Transverse colon (tissue), 4 donors: ENCODE measurements at regions not wholly inside any gene's neighbourhood (a gene's known extent, or its start where the extent isn't known, plus 50 kb on each side); places are given as distances from the start of the nearest gene placed in this dataset.

ENCODE experiments used
- DNase-seq: peaks from one replicate; pipeline ENCODE4 v3.0.0-alpha.2; 2019
- H3K27ac ChIP-seq, 4 donors: fragments of 200-600 bp; sonication (generic); 2 replicates each; pipeline ENCODE4 v1.5.1; 2016 to 2018; ENCODE audit warnings: inconsistent platforms in 4 of 4
- H3K27me3 ChIP-seq: fragments of 200-600 bp; sonication (generic); 2 replicates; pipeline ENCODE4 v1.5.1; 2017; ENCODE audit warnings: inconsistent platforms
- H3K36me3 ChIP-seq, 4 donors: fragments of 200-600 bp; sonication (generic); 2 replicates each; pipeline ENCODE4 v1.5.1; 2017 to 2019; ENCODE audit warnings: inconsistent platforms in 4 of 4
- H3K4me1 ChIP-seq, 4 donors: fragments of 200-600 bp; sonication (generic); 2 replicates each; pipeline ENCODE4 v1.5.1; 2017 to 2020; ENCODE audit warnings: inconsistent platforms in 4 of 4
- H3K4me3 ChIP-seq, 4 donors: fragments of 200-600 bp; sonication (generic); 1 replicate in 1 of 4; 2 replicates in 3 of 4; pipeline versions ENCODE4 v1.5.1 to v1.6.1; 2017 to 2019; ENCODE audit warnings: inconsistent platforms in 4 of 4
- H3K9me3 ChIP-seq, 2 donors: fragments of 200-600 bp; sonication (generic); 2 replicates each; pipeline ENCODE4 v1.5.1; 2017 to 2019; ENCODE audit warnings: inconsistent platforms in 2 of 2
- CTCF ChIP-seq, 5 experiments: fragments of 200-600 bp in 3 of 5; fragments of 450-650 bp in 2 of 5; sonication (generic) in 3 of 5; IDR thresholded peaks; 1 replicate in 2 of 5; 2 replicates in 3 of 5; pipeline ENCODE4 v1.5.1; 2016 to 2017; ENCODE audit warnings: antibody characterized with exemption in 5 of 5, inconsistent platforms in 3 of 5, mild to moderate bottlenecking in 2 of 5, moderate library complexity in 1 of 5
- EP300 ChIP-seq: sonication (generic); formaldehyde crosslinking; IDR thresholded peaks from one replicate; pipeline ENCODE4 v1.6.1; 2017; ENCODE audit warnings: antibody characterized with exemption, low read depth
- POLR2A ChIP-seq: fragments of 450-650 bp; IDR thresholded peaks from one replicate; pipeline ENCODE4 v1.6.1; 2016; ENCODE audit warnings: antibody characterized with exemption, mild to moderate bottlenecking, moderate library complexity
- POLR2AphosphoS5 ChIP-seq, 3 donors: sonication (generic); formaldehyde crosslinking; IDR thresholded peaks; one replicate each; pipeline ENCODE4 v1.6.1; 2016; ENCODE audit warnings: antibody characterized with exemption in 3 of 3
- WGBS, 2 donors: methylation state at CpG; one replicate each; pipeline ENCODE4 v1.1.5; 2018; ENCODE audit warnings: low coverage in 1 of 2; 5-methylcytosine and 5-hydroxymethylcytosine counted together
- in situ Hi-C, 4 donors: fragments of 200-750 bp; cut with MboI; loops; one replicate each; pipeline versions ENCODE4 v1.15.0 to v1.15.1; 2017; ENCODE audit warnings: low sequenced_read_pairs in 3 of 4, low pct_ligation_motif_present in 1 of 4, low pct_unique_long_range_greater_than_20kb in 1 of 4
- intact Hi-C: fragments of 100-400 bp; cut with DNase I; formaldehyde crosslinking; loops from one replicate; pipeline ENCODE4 v1.15.1; 2023; ENCODE audit warnings: low total_unique reads

- no peak overlapping the region for H3K4me3 ChIP-seq
- no peak overlapping the region for H3K27ac ChIP-seq
- no peaks in the 10 kb centered on the region for H3K4me1 ChIP-seq
- no peaks in the 10 kb centered on the region for H3K9me3 ChIP-seq
- intact Hi-C loops, result no loop called here
- DNase-seq, result no peak
- in situ Hi-C loops, result no loop called here
- WGBS, 2 donors, result 62 to 65% methylated on average over 2 of the region's 2 CpGs
- TF ChIP-seq POLR2A (no peak), CTCF (IDR thresholded peaks at IDR 0.05) (no peak), POLR2AphosphoS5 (IDR thresholded peaks at IDR 0.05) (no peak), EP300 (no peak)
- no peaks in the 10 kb centered on the region for H3K27me3 ChIP-seq
- no peaks in the 10 kb centered on the region for H3K36me3 ChIP-seq
These were observed 318.3 kb downstream of the CAAP1 start for GRCh38 chr9:26574256-26574655.

GRCh38 chr9:26567976-26568375 lies 324.6 kb downstream of the CAAP1 start:
- TF ChIP-seq CTCF (IDR thresholded peaks at IDR 0.05), result no peak
- TF ChIP-seq EP300, result no peak
- TF ChIP-seq POLR2A, result no peak
- no peak for TF ChIP-seq POLR2AphosphoS5 (IDR thresholded peaks at IDR 0.05)
- no peak overlapping the region for H3K4me3 ChIP-seq
- no peaks in the 10 kb centered on the region for H3K27me3 ChIP-seq
- in situ Hi-C loops (no loop called here), intact Hi-C loops (no loop called here)
- no peaks in the 10 kb centered on the region for H3K4me1 ChIP-seq
- H3K9me3 ChIP-seq, result no peaks in the 10 kb centered on the region
- H3K36me3 ChIP-seq, result no peaks in the 10 kb centered on the region
- H3K27ac ChIP-seq, result no peak overlapping the region
- 36 to 43% methylated on average over 2 of the region's 2 CpGs for WGBS, 2 donors
- DNase-seq, result no peak

- Histone ChIP-seq H3K4me3 (no peak overlapping the region), H3K4me1 (peaks cover 0 to 2% (median 0%) of the 10 kb centered on the region in 4 donors), H3K27ac (no peak overlapping the region), H3K36me3 (no peaks in the 10 kb centered on the region), H3K27me3 (no peaks in the 10 kb centered on the region), H3K9me3 (no peaks in the 10 kb centered on the region)
- no peak for DNase-seq
- intact Hi-C loops (no loop called here), in situ Hi-C loops (no loop called here)
- 40% methylated on average over 1 of the region's 1 CpG; no CpG with 5 or more reads in 1 of the 2 donors for WGBS, 2 donors
- TF ChIP-seq POLR2A, result no peak
- TF ChIP-seq EP300, result no peak
- TF ChIP-seq POLR2AphosphoS5 (IDR thresholded peaks at IDR 0.05), result no peak
- no peak for TF ChIP-seq CTCF (IDR thresholded peaks at IDR 0.05)
These were observed 326.5 kb downstream of the CAAP1 start for GRCh38 chr9:26566141-26566540.

- intact Hi-C loops (no loop called here), in situ Hi-C loops (no loop called here)
- peaks cover 0 to 2% (median 0%) of the 10 kb centered on the region in 4 donors for H3K4me1 ChIP-seq
- DNase-seq, result no peak
- no peaks in the 10 kb centered on the region for H3K9me3 ChIP-seq
- H3K36me3 ChIP-seq, result no peaks in the 10 kb centered on the region
- TF ChIP-seq EP300 (no peak), POLR2A (no peak), CTCF (IDR thresholded peaks at IDR 0.05) (no peak), POLR2AphosphoS5 (IDR thresholded peaks at IDR 0.05) (no peak)
- no peaks in the 10 kb centered on the region for H3K27me3 ChIP-seq
- H3K27ac ChIP-seq, result no peak overlapping the region
- no peak overlapping the region for H3K4me3 ChIP-seq
- WGBS, 2 donors, result 20 to 48% methylated on average over 1 to 2 of the region's 2 CpGs
These were observed 327.5 kb downstream of the CAAP1 start for GRCh38 chr9:26565118-26565517.
